GM10248 (cell line): ENCODE measurements at regions not wholly inside any gene's neighbourhood (a gene's known extent, or its start where the extent isn't known, plus 50 kb on each side); places are given as distances from the start of the nearest gene placed in this dataset.
"Not testable (repeated sequence)": the region's sequence is repeated elsewhere in the genome, so short reads cannot be mapped to it uniquely, and the experiment has no call there.

Experiments used
- CTCF ChIA-PET: fragments of 300-600 bp; sonication (Branson Sonifier 250); formaldehyde crosslinking; extraction: SDS; loops from one replicate; lab custom pipeline; 2021; ENCODE audit warnings: antibody characterized with exemption; lab: Yijun Ruan, JAX
- POLR2A ChIA-PET: fragments of 350-650 bp; sonication (Branson Sonifier 250); formaldehyde crosslinking; extraction: SDS; loops from one replicate; lab custom pipeline; 2020; ENCODE audit warnings: antibody characterized with exemption; lab: Yijun Ruan, JAX
- DNase-seq: peaks from one replicate; pipeline ENCODE4 v3.0.0; 2012; ENCODE audit errors: extremely low spot score
- CTCF ChIP-seq: IDR thresholded peaks from 2 replicates; pipeline ENCODE4 v1.5.1; 2012; ENCODE audit warnings: mild to moderate bottlenecking, low read depth; ENCODE audit errors: extremely low read depth, missing control alignments, control extremely low read depth

- no peak for DNase-seq
- TF ChIP-seq CTCF = no peak
- ChIA-PET CTCF (no interaction called here), POLR2A (no interaction called here)
These were observed 114.9 kb downstream of the TMEM121 start for GRCh38 chr14:105641075-105641937.

GRCh38 chr14:105641951-105642350 lies 115.6 kb downstream of the TMEM121 start:
- POLR2A ChIA-PET, DNase-seq, CTCF ChIA-PET: not testable (repeated sequence)

- POLR2A ChIA-PET, CTCF ChIA-PET, DNase-seq: not testable (repeated sequence)
These were observed 116.1 kb downstream of the TMEM121 start for GRCh38 chr14:105642486-105642885.

- CTCF ChIA-PET, DNase-seq, POLR2A ChIA-PET: not testable (repeated sequence)
These were observed 117.1 kb downstream of the TMEM121 start for GRCh38 chr14:105643406-105644052.

GRCh38 chr14:105644053-105644435 lies 117.7 kb downstream of the TMEM121 start:
- POLR2A ChIA-PET, DNase-seq, CTCF ChIA-PET: not testable (repeated sequence)

- POLR2A ChIA-PET, CTCF ChIA-PET: not testable (repeated sequence)
These were observed 118.1 kb downstream of the TMEM121 start for GRCh38 chr14:105644457-105644856.

GRCh38 chr14:105644891-105645290 lies 118.5 kb downstream of the TMEM121 start:
- CTCF ChIA-PET, DNase-seq, POLR2A ChIA-PET: not testable (repeated sequence)

More at GRCh38 chr14:105644457-105644856, 118.1 kb downstream of the TMEM121 start:
- DNase-seq = not testable (repeated sequence)

GRCh38 chr14:105645389-105645788 lies 119.0 kb downstream of the TMEM121 start:
- CTCF ChIA-PET = interaction anchor here (1.4 kb wide), 1 partner anchor 772 kb away, joined by 7 read pairs; no protein-coding TSS in a partner anchor
- POLR2A ChIA-PET = not testable (repeated sequence)

GRCh38 chr14:105646175-105646574 lies 119.8 kb downstream of the TMEM121 start:
- CTCF ChIA-PET = interaction anchor here (0.9 to 1.8 kb wide), 3 partner anchors 33 to 771 kb away, joined by 3 to 7 read pairs (median 4); no protein-coding TSS in a partner anchor
- TF ChIP-seq CTCF = no peak
- no peak for DNase-seq
- POLR2A ChIA-PET = no interaction called here

More at GRCh38 chr14:105645389-105645788, 119.0 kb downstream of the TMEM121 start:
- DNase-seq = not testable (repeated sequence)

- DNase-seq, POLR2A ChIA-PET: not testable (repeated sequence)
- CTCF ChIA-PET = interaction anchor here (0.9 to 1.8 kb wide), 3 partner anchors 33 to 770 kb away, joined by 3 to 7 read pairs (median 4); no protein-coding TSS in a partner anchor
These were observed 120.4 kb downstream of the TMEM121 start for GRCh38 chr14:105646711-105647281.

- POLR2A ChIA-PET, DNase-seq: not testable (repeated sequence)
- CTCF ChIA-PET = interaction anchor here (1.8 kb wide), 1 partner anchor 32 kb away, joined by 4 read pairs; no protein-coding TSS in a partner anchor
These were observed 121.0 kb downstream of the TMEM121 start for GRCh38 chr14:105647426-105647783.
